ENCODE measurements at regions not wholly inside any gene's neighbourhood (a gene's known extent, or its start where the extent isn't known, plus 50 kb on each side); places are given as distances from the start of the nearest gene placed in this dataset.

DNA sequence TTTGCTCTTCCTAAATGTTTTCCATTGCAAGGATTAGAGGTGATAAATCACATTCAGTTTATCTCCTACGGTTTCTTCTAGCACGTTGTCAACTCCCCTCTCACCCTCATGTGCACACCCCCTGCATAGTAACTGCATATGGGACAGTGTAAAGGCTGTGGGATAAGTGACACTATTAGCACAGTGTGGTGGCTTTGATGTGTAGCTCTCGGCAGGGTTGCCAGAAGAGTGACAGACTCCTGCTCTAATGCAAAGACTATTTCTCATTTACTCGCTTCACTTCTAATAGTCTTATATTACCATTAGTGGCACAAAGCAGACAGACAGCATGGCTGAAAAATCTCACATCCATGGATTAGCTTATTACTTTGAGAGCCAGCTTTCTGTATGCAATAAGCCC, 454.6 kb downstream of the CETN3 start:
- Histone ChIP-seq H3K36me3 (ENCODE audit: control insufficient read depth, insufficient read depth, low read length) (no peaks in the 10 kb centered on the region), H3K23ac (ENCODE audit: low read depth, low read length) (no peak overlapping the region), H2BK15ac (ENCODE audit: low read depth, low read length) (no peak overlapping the region), H3K9ac (ENCODE audit: low read depth, low read length) (no peak overlapping the region), H4K8ac (ENCODE audit: low read depth in 2 of 2, low read length in 2 of 2) (no peak overlapping the region), H3K4me1 (ENCODE audit: control insufficient read depth, insufficient read depth, low read length) (no peaks in the 10 kb centered on the region), H2AK5ac (ENCODE audit: low read depth, low read length) (no peak overlapping the region), H2AFZ (replicated peaks; ENCODE audit: low read length, poor library complexity) (no peak overlapping the region), H3K18ac (ENCODE audit: low read depth, low read length) (no peak overlapping the region), H2BK120ac (ENCODE audit: low read depth, low read length) (no peak overlapping the region), H3K56ac (ENCODE audit: extremely low read depth, insufficient read depth, low read length) (no peak overlapping the region), H2AK9ac (replicated peaks; ENCODE audit: low read depth, low read length, poor library complexity) (no peak overlapping the region), H3K14ac (replicated peaks; ENCODE audit: low read depth, low read length) (no peak overlapping the region), H3K9me1 (ENCODE audit: insufficient read depth, low read length) (no peaks in the 10 kb centered on the region), H3K9me3 (ENCODE audit: control insufficient read depth, insufficient read depth, low read length) (no peaks in the 10 kb centered on the region), H4K91ac (ENCODE audit: insufficient read depth, low read depth, low read length) (no peak overlapping the region), H2BK5ac (ENCODE audit: low read depth, low read length, poor library complexity, severe bottlenecking) (no peak overlapping the region), H3K4me2 (ENCODE audit: low read depth, low read length) (no peak overlapping the region), H3K79me1 (ENCODE audit: low read depth in 1 of 2, low read length in 2 of 2) (no peaks in the 10 kb centered on the region), H3K27me3 (ENCODE audit: control insufficient read depth, insufficient read depth, low read length) (no peaks in the 10 kb centered on the region), H2BK20ac (ENCODE audit: low read depth, low read length) (no peak overlapping the region), H4K5ac (ENCODE audit: low read depth, low read length) (no peak overlapping the region), H3K27ac (ENCODE audit: insufficient read depth, low read length) (no peak overlapping the region), H4K20me1 (ENCODE audit: insufficient read depth, low read length) (no peaks in the 10 kb centered on the region), H3K4me3 (ENCODE audit: insufficient read depth, low read depth, low read length) (no peak overlapping the region), H3K4ac (ENCODE audit: low read depth, low read length) (no peak overlapping the region)
- dilution Hi-C loops (cut with HindIII; ENCODE audit: low sequenced_read_pairs, unreplicated experiment) (no loop called here), in situ Hi-C loops (cut with MboI; ENCODE audit: low sequenced_read_pairs) (no loop called here), intact Hi-C loops (cut with micrococcal nuclease) (no loop called here)
- POLR2A ChIA-PET (ENCODE audit: unreplicated experiment), result no interaction called here
- DNase-seq (no peak), ATAC-seq (ENCODE audit: low read depth) (no peak)
- no CpG with 5 or more reads among the region's 4 CpGs for WGBS, 2 experiments (ENCODE audit: extremely low coverage in 2 of 2, insufficient read length in 1 of 2)
- no TSS peak for BruUV-seq (replicated peaks)
- CTCF ChIA-PET, result no interaction called here
- no peak for TF ChIP-seq FOS (IDR thresholded peaks at IDR 0.05; ENCODE audit: low read depth, low read length)
